Breast epithelium (tissue), 3 donors: ENCODE measurements at regions not wholly inside any gene's neighbourhood (a gene's known extent, or its start where the extent isn't known, plus 50 kb on each side); places are given as distances from the start of the nearest gene placed in this dataset.

Experiments
- POLR2A ChIP-seq: fragments of 450-650 bp; IDR thresholded peaks from one replicate; pipeline ENCODE4 v1.6.1; 2016; ENCODE audit warnings: antibody characterized with exemption, mild to moderate bottlenecking, moderate library complexity
- TF ChIP-seq, protein P1 (sequence below), 3 donors: fragments of 450-650 bp; IDR thresholded peaks; one replicate each; pipeline ENCODE4 v1.5.1; 2016 to 2017; ENCODE audit warnings: antibody characterized with exemption in 3 of 3, mild to moderate bottlenecking in 3 of 3, moderate library complexity in 3 of 3

DNA sequence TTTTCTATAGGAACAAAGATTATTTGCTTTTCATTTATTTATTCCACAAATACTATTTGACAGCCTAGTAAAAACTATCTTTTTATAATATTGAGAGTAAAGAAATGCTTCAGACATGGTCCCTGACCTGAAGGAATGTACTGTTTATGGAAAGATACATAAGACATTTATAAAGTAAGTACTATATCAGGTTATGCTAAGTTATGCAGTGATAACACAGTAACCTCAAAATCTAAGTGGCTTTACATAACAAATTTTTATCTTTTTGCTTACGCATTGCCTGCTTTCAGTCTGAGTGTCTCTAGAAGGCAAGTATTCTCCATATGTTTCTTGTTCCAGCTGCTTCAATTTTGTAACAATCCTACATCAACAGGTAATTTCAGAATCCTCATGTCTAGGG, 694.0 kb downstream of the SQOR start:
- TF ChIP-seq, protein P1, sequence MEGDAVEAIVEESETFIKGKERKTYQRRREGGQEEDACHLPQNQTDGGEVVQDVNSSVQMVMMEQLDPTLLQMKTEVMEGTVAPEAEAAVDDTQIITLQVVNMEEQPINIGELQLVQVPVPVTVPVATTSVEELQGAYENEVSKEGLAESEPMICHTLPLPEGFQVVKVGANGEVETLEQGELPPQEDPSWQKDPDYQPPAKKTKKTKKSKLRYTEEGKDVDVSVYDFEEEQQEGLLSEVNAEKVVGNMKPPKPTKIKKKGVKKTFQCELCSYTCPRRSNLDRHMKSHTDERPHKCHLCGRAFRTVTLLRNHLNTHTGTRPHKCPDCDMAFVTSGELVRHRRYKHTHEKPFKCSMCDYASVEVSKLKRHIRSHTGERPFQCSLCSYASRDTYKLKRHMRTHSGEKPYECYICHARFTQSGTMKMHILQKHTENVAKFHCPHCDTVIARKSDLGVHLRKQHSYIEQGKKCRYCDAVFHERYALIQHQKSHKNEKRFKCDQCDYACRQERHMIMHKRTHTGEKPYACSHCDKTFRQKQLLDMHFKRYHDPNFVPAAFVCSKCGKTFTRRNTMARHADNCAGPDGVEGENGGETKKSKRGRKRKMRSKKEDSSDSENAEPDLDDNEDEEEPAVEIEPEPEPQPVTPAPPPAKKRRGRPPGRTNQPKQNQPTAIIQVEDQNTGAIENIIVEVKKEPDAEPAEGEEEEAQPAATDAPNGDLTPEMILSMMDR (IDR thresholded peaks at IDR 0.05): no peak
- no peak for TF ChIP-seq POLR2A
